Small intestine (tissue), 7 donors: ENCODE measurements at regions not wholly inside any gene's neighbourhood (a gene's known extent, or its start where the extent isn't known, plus 50 kb on each side); places are given as distances from the start of the nearest gene placed in this dataset.

Experiments
- DNase-seq, 2 donors: peaks; one replicate each; pipeline versions ENCODE4 v3.0.0 to v3.0.0-alpha.2; 2013
- FAIRE-seq: peaks from 2 replicates; lab custom pipeline; 2012; peaks lifted over from hg19 to GRCh38; lab: Jason Lieb, UNC
- H3K27ac ChIP-seq, 3 donors: one replicate each; pipeline ENCODE4 v1.5.1; 2013; ENCODE audit warnings: low read length in 2 of 3, mild to moderate bottlenecking in 2 of 3, control low read depth in 1 of 3, inconsistent platforms in 1 of 3, low read depth in 1 of 3, moderate library complexity in 1 of 3
- H3K27me3 ChIP-seq, 3 donors: one replicate each; pipeline ENCODE4 v1.6.1; 2013; ENCODE audit warnings: low read length in 3 of 3, inconsistent platforms in 1 of 3; ENCODE audit not compliant: control insufficient read depth in 3 of 3, insufficient read depth in 3 of 3
- H3K36me3 ChIP-seq, 3 donors: one replicate each; pipeline ENCODE4 v1.6.1; 2013; ENCODE audit warnings: low read length in 3 of 3, inconsistent platforms in 1 of 3, low read depth in 1 of 3, mild to moderate bottlenecking in 1 of 3, moderate library complexity in 1 of 3; ENCODE audit not compliant: control insufficient read depth in 3 of 3, insufficient read depth in 2 of 3
- H3K4me1 ChIP-seq, 3 donors: one replicate each; pipeline ENCODE4 v1.6.1; 2013; ENCODE audit warnings: low read length in 2 of 3, inconsistent platforms in 1 of 3, low read depth in 1 of 3, mild to moderate bottlenecking in 1 of 3, moderate library complexity in 1 of 3; ENCODE audit not compliant: control insufficient read depth in 3 of 3, insufficient read depth in 2 of 3
- H3K4me3 ChIP-seq, 3 donors: one replicate each; pipeline ENCODE4 v1.5.1; 2013; ENCODE audit warnings: low read length in 3 of 3, control low read depth in 1 of 3, inconsistent platforms in 1 of 3, low read depth in 1 of 3, mild to moderate bottlenecking in 1 of 3, moderate library complexity in 1 of 3
- H3K9me3 ChIP-seq, 2 donors: one replicate each; pipeline ENCODE4 v1.6.1; 2013; ENCODE audit warnings: low read depth in 1 of 2, low read length in 1 of 2; ENCODE audit not compliant: control insufficient read depth in 2 of 2, insufficient read depth in 1 of 2
- WGBS, 3 donors: extraction: QIAGEN DNeasy Blood & Tissue Kit; methylation state at CpG; one replicate each; pipeline ENCODE4 v1.1.7; 2013; 5-methylcytosine and 5-hydroxymethylcytosine counted together
- donor health status: healthy with polysubstance abuse.
- donor health status: control.
- donor health status: control.
- donor health status: Bipolar disorder and iron deficiency.
- donor health status: healthy.

DNA sequence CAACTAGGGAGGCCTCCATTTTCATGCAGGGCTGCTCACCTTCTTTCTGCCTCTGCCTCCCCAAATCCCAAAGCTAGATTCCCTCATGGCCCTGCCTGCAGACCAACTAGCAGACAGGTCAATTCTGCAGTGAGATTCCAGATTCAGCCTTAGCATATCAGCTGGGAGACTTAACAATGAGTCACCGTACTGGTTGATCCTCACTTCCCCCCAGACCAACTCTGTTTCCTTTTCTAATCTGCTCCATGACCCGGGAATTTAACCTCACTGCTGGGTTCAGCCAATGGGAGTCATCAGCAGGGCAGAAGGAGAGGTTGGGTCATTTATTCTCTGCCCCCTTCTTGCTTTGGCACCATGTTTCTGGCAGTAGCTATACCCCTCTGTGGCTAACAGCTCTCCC lies 140.6 kb upstream of the GRIK3 start:
- FAIRE-seq (no peak), DNase-seq (no peak)
- Histone ChIP-seq H3K9me3 (no peaks in the 10 kb centered on the region), H3K4me1 (no peaks in the 10 kb centered on the region), H3K27ac (no peak overlapping the region), H3K36me3 (no peaks in the 10 kb centered on the region), H3K27me3 (peaks cover 0 to 3% (median 0%) of the 10 kb centered on the region in 3 donors), H3K4me3 (no peak overlapping the region)
- WGBS, 3 donors = 7 to 24% (median 23%) methylated on average over 2 of the region's 2 CpGs

- Histone ChIP-seq H3K4me1 (no peaks in the 10 kb centered on the region), H3K27ac (no peak overlapping the region), H3K36me3 (no peaks in the 10 kb centered on the region), H3K27me3 (peaks cover 0 to 3% (median 0%) of the 10 kb centered on the region in 3 donors), H3K4me3 (no peak overlapping the region), H3K9me3 (no peaks in the 10 kb centered on the region)
- FAIRE-seq = no peak
- no peak for DNase-seq
Observed at GRCh38 chr1:37175666-37176215, 141.4 kb upstream of the GRIK3 start.

DNA sequence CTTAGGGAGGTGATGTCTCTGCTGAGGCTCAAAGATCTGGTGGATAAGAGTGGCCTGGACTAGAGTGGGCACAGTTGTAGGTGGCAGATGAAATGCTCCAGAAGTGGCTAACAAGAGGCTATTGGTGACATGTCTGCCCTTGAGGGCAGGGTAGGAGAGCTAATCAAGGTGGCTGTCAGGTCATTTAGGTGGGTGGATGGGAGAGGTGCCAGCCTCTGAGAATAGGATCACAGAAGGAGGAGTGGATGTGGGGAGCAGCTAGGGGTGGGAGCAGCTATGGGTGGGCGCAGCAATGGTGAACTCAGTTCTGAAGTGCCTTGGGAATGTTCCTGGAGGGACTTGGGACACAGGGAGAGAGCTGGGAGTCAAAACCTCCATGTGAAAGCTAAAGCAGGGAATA lies 142.0 kb upstream of the GRIK3 start:
- Histone ChIP-seq H3K9me3 (no peaks in the 10 kb centered on the region), H3K36me3 (no peaks in the 10 kb centered on the region), H3K4me1 (no peaks in the 10 kb centered on the region), H3K4me3 (no peak overlapping the region), H3K27me3 (peaks cover 0 to 3% (median 0%) of the 10 kb centered on the region in 3 donors), H3K27ac (no peak overlapping the region)
- DNase-seq (no peak), FAIRE-seq (no peak)
- 48 to 81% (median 64%) methylated on average over 1 of the region's 1 CpG for WGBS, 3 donors

DNA sequence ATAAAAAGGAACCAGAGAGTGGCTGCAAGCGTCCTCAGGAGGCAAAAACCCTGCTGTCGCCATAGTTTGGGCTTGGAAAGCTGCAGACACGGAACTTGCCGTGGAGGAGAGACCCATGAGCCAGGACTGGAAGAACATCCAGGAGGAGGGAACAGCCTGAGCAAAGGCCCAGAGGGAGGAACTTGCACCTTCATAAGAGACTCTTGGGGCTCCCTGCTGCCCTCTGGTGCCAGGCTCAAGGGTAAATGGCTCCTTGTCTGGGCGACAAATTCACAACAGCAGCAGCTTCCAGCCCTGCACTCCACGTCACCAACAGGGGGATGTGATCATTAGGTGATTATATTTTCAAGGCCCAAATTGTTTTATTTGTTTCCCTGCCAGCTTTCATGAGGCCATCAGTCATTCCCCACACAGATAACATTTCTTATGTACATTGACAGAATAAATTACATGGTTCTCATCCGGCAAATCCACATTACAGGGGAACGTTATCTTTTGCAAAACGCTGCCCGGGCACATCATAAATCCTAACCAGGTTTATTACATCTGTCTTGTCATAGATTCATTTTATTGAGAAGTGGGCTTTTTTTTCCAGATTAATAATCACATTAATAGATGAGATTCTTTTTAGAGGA lies 143.0 kb upstream of the GRIK3 start:
- Histone ChIP-seq H3K4me3 (no peak overlapping the region), H3K27ac (no peak overlapping the region), H3K36me3 (no peaks in the 10 kb centered on the region), H3K9me3 (no peaks in the 10 kb centered on the region), H3K4me1 (no peaks in the 10 kb centered on the region), H3K27me3 (peaks cover 0 to 9% (median 0%) of the 10 kb centered on the region in 3 donors)
- WGBS, 3 donors = 60 to 65% (median 65%) methylated on average over 10 of the region's 10 CpGs
- DNase-seq = peak; percentile 20 to 24
- FAIRE-seq = no peak

DNA sequence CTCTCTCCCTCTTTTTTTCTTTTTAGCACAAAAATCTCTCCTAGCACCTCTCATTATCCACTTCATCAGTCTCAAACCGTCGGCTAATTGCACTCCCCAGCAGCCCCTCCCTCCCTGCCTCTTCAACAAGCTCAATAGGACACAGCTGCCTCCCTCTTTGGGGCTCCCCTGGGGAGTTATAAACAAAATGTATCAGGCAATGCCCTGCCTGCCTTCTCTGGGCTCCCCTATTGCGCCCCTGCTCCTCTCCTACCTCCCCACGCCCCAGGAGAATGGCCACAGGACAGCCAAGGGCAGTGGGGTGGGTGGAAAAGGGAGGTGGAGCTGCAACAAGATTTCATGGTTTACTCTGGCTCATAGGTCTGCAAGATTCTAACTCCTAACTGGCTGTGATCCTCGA lies 147.1 kb upstream of the GRIK3 start:
- no peak for FAIRE-seq
- WGBS, 3 donors = 38 to 48% (median 45%) methylated on average over 5 of the region's 5 CpGs
- H3K4me3 ChIP-seq = no peak overlapping the region

GRCh38 chr1:37184789-37185188 lies 150.5 kb upstream of the GRIK3 start:
- H3K27me3 ChIP-seq = peaks cover 0 to 9% (median 0%) of the 10 kb centered on the region in 3 donors
- no peak for FAIRE-seq

More for the DNA sequence above, 147.1 kb upstream of the GRIK3 start:
- DNase-seq = no peak
- Histone ChIP-seq H3K4me1 (no peaks in the 10 kb centered on the region), H3K27me3 (peaks cover 0 to 6% (median 0%) of the 10 kb centered on the region in 3 donors), H3K27ac (no peak overlapping the region), H3K9me3 (no peaks in the 10 kb centered on the region), H3K36me3 (no peaks in the 10 kb centered on the region)

DNA sequence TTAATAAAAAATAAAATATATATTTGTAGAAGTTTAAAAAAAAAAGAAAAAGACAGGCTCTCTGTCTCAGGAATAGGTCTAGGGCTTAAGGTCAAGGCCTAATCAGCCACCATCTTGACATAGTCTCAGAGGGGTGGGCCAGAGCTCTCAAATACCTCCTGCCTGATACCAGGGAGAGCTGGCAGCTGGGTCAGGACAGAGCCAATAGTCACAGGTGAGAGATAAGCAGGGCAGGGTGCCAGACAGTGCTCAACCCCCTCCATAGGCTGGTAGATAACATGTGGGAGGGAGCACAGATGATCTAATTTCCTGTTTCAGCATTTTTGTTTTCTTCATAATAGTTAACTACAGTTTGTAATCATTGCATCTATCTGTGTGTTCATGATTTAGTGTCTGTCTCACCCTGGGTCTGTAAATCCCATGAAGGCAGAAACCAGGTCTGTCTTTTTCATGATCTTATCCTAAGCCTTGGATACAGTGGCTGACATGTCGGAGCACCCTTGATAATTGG lies 152.0 kb upstream of the GRIK3 start:
- H3K27ac ChIP-seq = no peak overlapping the region
- no peaks in the 10 kb centered on the region for H3K36me3 ChIP-seq
- no peak overlapping the region for H3K4me3 ChIP-seq
- no peak for FAIRE-seq
- 76 to 88% (median 87%) methylated on average over 1 of the region's 1 CpG for WGBS, 3 donors
- no peaks in the 10 kb centered on the region for H3K9me3 ChIP-seq
- DNase-seq = no peak
- peaks cover 0 to 9% (median 0%) of the 10 kb centered on the region in 3 donors for H3K27me3 ChIP-seq
- no peaks in the 10 kb centered on the region for H3K4me1 ChIP-seq

More at GRCh38 chr1:37184789-37185188, 150.5 kb upstream of the GRIK3 start:
- no peak for DNase-seq
- WGBS, 3 donors = 55 to 70% (median 60%) methylated on average over 1 of the region's 1 CpG
- Histone ChIP-seq H3K27ac (no peak overlapping the region), H3K9me3 (no peaks in the 10 kb centered on the region), H3K36me3 (no peaks in the 10 kb centered on the region), H3K4me1 (no peaks in the 10 kb centered on the region), H3K4me3 (no peak overlapping the region)

DNA sequence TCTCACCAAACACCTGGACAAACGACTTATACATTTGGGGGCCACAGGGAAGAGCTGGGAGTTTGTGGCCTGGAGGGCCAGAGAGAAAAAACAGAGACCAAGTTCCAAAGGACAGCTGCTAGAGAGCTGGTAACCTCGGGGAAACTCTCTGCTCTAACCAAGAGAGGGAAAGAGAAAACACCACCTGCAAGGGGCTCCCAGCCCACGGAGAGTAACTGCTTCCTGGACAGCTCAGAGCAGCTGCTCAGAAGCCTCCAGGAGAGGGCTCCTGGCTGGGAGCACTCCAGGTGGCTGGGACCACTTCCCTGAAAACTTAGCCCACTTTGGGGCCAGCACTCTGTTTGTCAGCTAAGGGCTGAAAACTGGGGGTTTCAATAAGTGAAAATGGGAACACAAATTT lies 154.8 kb upstream of the GRIK3 start:
- Histone ChIP-seq H3K4me3 (no peak overlapping the region), H3K36me3 (no peaks in the 10 kb centered on the region), H3K27ac (no peak overlapping the region), H3K4me1 (no peaks in the 10 kb centered on the region), H3K27me3 (peaks cover 0 to 3% (median 0%) of the 10 kb centered on the region in 3 donors), H3K9me3 (no peaks in the 10 kb centered on the region)
- WGBS, 3 donors = 7 to 24% (median 8%) methylated on average over 2 to 3 of the region's 3 CpGs
- DNase-seq (no peak), FAIRE-seq (no peak)
